ENCODE measurements at regions not wholly inside any gene's neighbourhood (a gene's known extent, or its start where the extent isn't known, plus 50 kb on each side); places are given as distances from the start of the nearest gene placed in this dataset.
"Not testable (repeated sequence)": the region's sequence is repeated elsewhere in the genome, so short reads cannot be mapped to it uniquely, and the experiment has no call there.

- no peak for DNase-seq (ENCODE audit: low read depth)
- no peak overlapping the region for H3K4me3 ChIP-seq (ENCODE audit: control insufficient read depth, low read depth, low read length)
- TF ChIP-seq CTCF (IDR thresholded peaks at IDR 0.05; ENCODE audit: control insufficient read depth, insufficient read depth, low read depth, low read length, missing control alignments): no peak
These were observed 68.0 kb upstream of the MAP4 start for GRCh38 chr3:48084170-48084569.

DNA sequence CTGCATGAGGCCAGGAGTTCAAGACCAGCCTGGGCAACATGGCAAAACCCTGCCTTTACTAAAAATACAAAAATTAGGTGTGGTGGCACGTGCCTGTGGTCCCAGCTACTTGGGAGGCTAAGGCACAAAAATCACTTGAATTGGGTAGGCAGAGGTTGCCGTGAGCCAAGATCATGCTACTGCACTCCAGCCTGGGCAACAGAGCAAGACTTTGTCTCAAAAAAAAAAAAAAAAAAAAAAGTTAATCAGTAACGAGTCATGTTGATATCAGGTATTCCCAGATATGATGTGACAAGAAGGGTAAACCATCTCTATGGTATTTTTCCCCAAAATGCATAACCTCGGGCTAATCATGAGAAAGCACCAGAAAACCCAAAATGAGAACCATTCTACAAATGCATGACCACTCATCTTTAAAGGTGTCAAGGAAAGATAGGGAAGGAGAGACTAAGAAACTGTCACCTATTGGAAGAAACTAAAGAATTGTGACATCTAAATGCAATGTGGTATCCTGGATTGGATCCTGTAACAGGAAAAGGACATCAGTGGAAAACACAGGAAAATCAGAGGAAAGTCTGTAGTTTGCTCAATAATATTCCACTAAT lies 66.5 kb upstream of the MAP4 start:
- TF ChIP-seq CTCF (IDR thresholded peaks at IDR 0.05; ENCODE audit: control insufficient read depth, insufficient read depth, low read depth, low read length, missing control alignments): no peak
- DNase-seq (ENCODE audit: low read depth): no peak

DNA sequence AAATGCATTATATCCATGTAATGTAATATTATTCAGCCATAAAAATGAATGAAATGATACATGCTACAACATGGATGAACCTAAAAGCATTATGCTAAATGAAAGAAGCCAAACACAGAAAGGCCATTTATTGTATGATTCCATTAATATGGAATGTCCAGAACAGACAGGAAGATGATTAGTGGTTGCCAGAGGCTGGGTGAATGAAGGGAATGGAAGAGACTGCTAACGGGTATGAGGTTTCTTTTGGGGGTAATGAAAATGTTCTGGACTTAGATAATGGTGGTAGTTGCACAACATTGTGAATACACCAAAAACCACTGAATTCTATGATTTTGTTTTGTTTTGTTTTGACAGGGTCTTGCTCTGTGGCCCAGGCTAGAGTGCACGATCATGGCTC lies 61.6 kb upstream of the MAP4 start:
- no peak for TF ChIP-seq CTCF (IDR thresholded peaks at IDR 0.05; ENCODE audit: control insufficient read depth, insufficient read depth, low read depth, low read length, missing control alignments)
- peak; percentile 49 for DNase-seq (ENCODE audit: low read depth)
- no peak overlapping the region for H3K4me3 ChIP-seq (ENCODE audit: control insufficient read depth, low read depth, low read length)

More for the DNA sequence above, 66.5 kb upstream of the MAP4 start:
- H3K4me3 ChIP-seq (ENCODE audit: control insufficient read depth, low read depth, low read length): no peak overlapping the region

DNA sequence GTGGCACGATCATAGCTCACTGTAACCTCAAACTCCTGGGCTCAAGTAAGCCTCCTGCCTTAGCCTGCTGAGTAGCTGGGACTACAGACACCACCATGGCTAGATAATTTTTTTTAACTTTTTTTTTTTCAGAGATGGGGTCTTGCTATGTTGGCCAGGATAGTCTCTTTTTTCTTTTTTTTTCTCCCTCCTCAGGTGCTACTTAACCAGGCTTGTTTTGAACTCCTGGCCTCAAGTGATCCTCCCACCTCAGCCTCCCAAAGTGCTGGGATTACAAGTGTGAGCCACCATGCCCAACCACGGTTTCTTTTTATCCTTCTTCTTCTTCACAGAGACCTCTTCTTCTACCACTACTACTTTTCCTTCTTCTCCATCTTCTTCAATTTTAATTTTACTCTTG lies 53.8 kb upstream of the MAP4 start:
- no peak overlapping the region for H3K4me3 ChIP-seq (ENCODE audit: control insufficient read depth, low read depth, low read length)
- TF ChIP-seq CTCF (IDR thresholded peaks at IDR 0.05; ENCODE audit: control insufficient read depth, insufficient read depth, low read depth, low read length, missing control alignments): no peak
- no peak for DNase-seq (ENCODE audit: low read depth)

DNA sequence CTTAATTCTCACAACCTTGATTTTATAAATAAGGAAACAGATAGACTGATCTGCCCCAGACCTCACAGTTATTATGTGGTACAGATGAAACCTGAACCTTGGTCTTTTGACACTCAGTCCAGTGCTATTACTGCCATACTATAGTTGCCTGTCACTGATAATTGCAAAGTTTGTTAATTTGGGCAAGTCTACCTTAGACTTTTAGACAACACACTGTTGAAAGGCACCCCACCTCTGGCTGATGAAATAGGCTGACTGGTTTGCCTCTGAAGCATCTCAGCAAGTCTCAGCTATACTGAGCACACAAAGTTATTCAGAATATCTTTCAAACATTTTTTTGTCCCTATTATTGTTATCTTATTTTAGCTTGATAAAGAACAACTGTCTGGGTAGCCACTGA lies 53.1 kb upstream of the MAP4 start:
- no peak for TF ChIP-seq CTCF (IDR thresholded peaks at IDR 0.05; ENCODE audit: control insufficient read depth, insufficient read depth, low read depth, low read length, missing control alignments)
- no peak for DNase-seq (ENCODE audit: low read depth)
- no peak overlapping the region for H3K4me3 ChIP-seq (ENCODE audit: control insufficient read depth, low read depth, low read length)

DNA sequence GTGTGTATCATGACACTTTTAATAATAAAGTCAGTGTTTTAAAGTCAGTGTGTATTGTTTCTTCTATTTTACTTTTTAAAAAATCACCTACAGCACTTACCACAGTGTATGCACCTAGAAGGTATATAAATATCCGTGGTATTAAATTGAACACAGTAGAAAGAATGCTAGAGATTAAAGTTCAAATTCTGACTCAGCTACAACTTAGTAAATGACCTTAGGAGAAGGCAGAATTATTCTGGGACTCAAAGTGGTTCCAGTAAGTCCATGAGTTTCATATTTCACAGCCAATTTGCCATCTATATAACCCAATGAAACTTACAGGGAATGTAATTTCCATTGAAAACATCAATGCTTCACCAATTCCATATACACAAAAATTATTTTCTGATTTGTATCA lies 52.7 kb upstream of the MAP4 start:
- no peak for DNase-seq (ENCODE audit: low read depth)
- no peak overlapping the region for H3K4me3 ChIP-seq (ENCODE audit: control insufficient read depth, low read depth, low read length)
- TF ChIP-seq CTCF (IDR thresholded peaks at IDR 0.05; ENCODE audit: control insufficient read depth, insufficient read depth, low read depth, low read length, missing control alignments): no peak

DNA sequence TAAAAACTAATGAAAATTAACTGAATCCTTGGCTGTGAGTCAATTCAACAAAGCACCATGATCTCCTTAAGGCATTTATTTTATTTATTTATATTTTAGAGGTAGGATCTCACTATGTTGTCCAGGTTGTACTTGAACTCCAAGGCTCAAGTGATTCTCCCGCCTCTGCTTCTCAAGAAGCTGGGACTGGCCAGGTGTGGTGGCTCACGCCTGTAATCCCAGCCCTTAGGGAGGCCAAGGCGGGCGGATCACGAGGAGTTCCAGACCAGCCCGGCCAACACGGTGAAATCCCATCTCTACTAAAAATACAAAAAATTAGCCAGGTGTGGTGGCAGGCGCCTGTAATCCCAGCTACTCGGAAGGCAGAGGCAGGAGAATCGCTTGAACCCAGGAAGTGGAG lies 52.1 kb upstream of the MAP4 start:
- DNase-seq (ENCODE audit: low read depth); H3K4me3 ChIP-seq (ENCODE audit: control insufficient read depth, low read depth, low read length): not testable (repeated sequence)

Measured in AG09309 (cell line).